ENCODE measurements at regions not wholly inside any gene's neighbourhood (a gene's known extent, or its start where the extent isn't known, plus 50 kb on each side); places are given as distances from the start of the nearest gene placed in this dataset.

GRCh38 chr13:44764302-44764692, 188.2 kb upstream of the TSC22D1 start:
- no peak overlapping the region for H3K27ac ChIP-seq
- TF ChIP-seq ZFX (IDR thresholded peaks at IDR 0.05) (no peak), CTCF (conservative IDR thresholded peaks at IDR 0.05) (no peak)

- no peak for TF ChIP-seq CTCF (conservative IDR thresholded peaks at IDR 0.05)
- no peak for TF ChIP-seq ZFX (IDR thresholded peaks at IDR 0.05)
- no peak overlapping the region for H3K27ac ChIP-seq
These were observed 187.6 kb upstream of the TSC22D1 start for GRCh38 chr13:44763615-44764301.

- TF ChIP-seq CTCF (conservative IDR thresholded peaks at IDR 0.05) = no peak
- TF ChIP-seq ZFX (IDR thresholded peaks at IDR 0.05) = no peak
- no peak overlapping the region for H3K27ac ChIP-seq
These were observed 186.8 kb upstream of the TSC22D1 start for GRCh38 chr13:44762911-44763310.

- H3K27ac ChIP-seq = peak overlapping the region; percentile 83
- no peak for TF ChIP-seq CTCF (conservative IDR thresholded peaks at IDR 0.05)
- TF ChIP-seq ZFX (IDR thresholded peaks at IDR 0.05) = no peak
These were observed 184.3 kb upstream of the TSC22D1 start for GRCh38 chr13:44760434-44760833.

- no peak for TF ChIP-seq CTCF (conservative IDR thresholded peaks at IDR 0.05)
- TF ChIP-seq ZFX (IDR thresholded peaks at IDR 0.05) = no peak
- H3K27ac ChIP-seq = peak overlapping the region; percentile 83
These were observed 183.5 kb upstream of the TSC22D1 start for GRCh38 chr13:44759384-44760360.

GRCh38 chr13:44758630-44759383, 182.7 kb upstream of the TSC22D1 start:
- H3K27ac ChIP-seq = peak overlapping the region; percentile 83
- no peak for TF ChIP-seq ZFX (IDR thresholded peaks at IDR 0.05)
- TF ChIP-seq CTCF (conservative IDR thresholded peaks at IDR 0.05) = no peak
